HFFc6 (cell line): ENCODE measurements at regions not wholly inside any gene's neighbourhood (a gene's known extent, or its start where the extent isn't known, plus 50 kb on each side); places are given as distances from the start of the nearest gene placed in this dataset.
A peak's percentile ranks its signal among the peaks of the same experiment; 100 is the strongest.

Source experiments
- DNase-seq: peaks from one replicate; pipeline ENCODE4 v3.0.0-alpha.2; 2018
- H3K27ac Mint-ChIP-seq: 2 replicates; pipeline ENCODE4 v1.8.0; 2020; ENCODE audit warnings: mild to moderate bottlenecking, mixed read lengths
- H3K27me3 Mint-ChIP-seq: 2 replicates; pipeline ENCODE4 v1.8.0; 2021; ENCODE audit warnings: mild to moderate bottlenecking, moderate library complexity, mixed read lengths; ENCODE audit not compliant: insufficient read depth
- H3K36me3 Mint-ChIP-seq: 2 replicates; pipeline ENCODE4 v1.8.0; 2021; ENCODE audit warnings: low read depth, mixed read lengths
- H3K4me1 Mint-ChIP-seq: 2 replicates; pipeline ENCODE4 v1.8.0; 2020; ENCODE audit warnings: low read depth, mixed read lengths
- H3K4me3 Mint-ChIP-seq: 2 replicates; pipeline ENCODE4 v1.8.0; 2020; ENCODE audit warnings: mild to moderate bottlenecking, moderate library complexity, mixed read lengths
- H3K9me3 Mint-ChIP-seq: 2 replicates; pipeline ENCODE4 v1.8.0; 2020; ENCODE audit warnings: mild to moderate bottlenecking, mixed read lengths
- TF ChIP-seq, protein P1 (sequence below): fragments of 200-600 bp; sonication (generic); IDR thresholded peaks from 2 replicates; pipeline ENCODE4 v1.5.0; 2021; ENCODE audit warnings: antibody characterized with exemption, mild to moderate bottlenecking

DNA sequence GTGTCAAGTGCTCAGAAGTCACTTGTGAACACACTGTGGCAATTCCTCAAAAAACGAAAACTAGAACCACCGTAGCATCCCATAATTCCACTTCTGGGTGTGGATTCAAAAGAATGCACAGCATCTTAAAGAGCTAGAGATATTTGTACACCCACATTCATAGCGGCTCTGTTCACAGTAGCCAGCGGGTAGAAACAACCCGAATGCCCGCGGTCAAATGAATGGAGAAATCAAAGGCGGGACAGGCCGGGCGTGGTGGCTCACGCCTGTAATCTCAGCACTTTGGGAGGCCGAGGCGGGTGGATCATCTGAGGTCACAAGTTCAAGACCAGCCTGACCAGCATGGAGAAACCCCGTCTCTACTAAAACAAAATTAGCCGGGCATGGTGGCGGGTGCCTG, 337.5 kb downstream of the SEC14L1 start:
- no peaks in the 10 kb centered on the region for H3K9me3 Mint-ChIP-seq
- H3K36me3 Mint-ChIP-seq = peaks cover 7% of the 10 kb centered on the region
- peak overlapping the region; percentile 87; the same call in 1 of the 2 replicates for H3K4me3 Mint-ChIP-seq
- TF ChIP-seq, protein P1, sequence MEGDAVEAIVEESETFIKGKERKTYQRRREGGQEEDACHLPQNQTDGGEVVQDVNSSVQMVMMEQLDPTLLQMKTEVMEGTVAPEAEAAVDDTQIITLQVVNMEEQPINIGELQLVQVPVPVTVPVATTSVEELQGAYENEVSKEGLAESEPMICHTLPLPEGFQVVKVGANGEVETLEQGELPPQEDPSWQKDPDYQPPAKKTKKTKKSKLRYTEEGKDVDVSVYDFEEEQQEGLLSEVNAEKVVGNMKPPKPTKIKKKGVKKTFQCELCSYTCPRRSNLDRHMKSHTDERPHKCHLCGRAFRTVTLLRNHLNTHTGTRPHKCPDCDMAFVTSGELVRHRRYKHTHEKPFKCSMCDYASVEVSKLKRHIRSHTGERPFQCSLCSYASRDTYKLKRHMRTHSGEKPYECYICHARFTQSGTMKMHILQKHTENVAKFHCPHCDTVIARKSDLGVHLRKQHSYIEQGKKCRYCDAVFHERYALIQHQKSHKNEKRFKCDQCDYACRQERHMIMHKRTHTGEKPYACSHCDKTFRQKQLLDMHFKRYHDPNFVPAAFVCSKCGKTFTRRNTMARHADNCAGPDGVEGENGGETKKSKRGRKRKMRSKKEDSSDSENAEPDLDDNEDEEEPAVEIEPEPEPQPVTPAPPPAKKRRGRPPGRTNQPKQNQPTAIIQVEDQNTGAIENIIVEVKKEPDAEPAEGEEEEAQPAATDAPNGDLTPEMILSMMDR = no peak
- peak overlapping the region; percentile 98 for H3K27ac Mint-ChIP-seq
- H3K27me3 Mint-ChIP-seq = peaks cover 16% of the 10 kb centered on the region
- DNase-seq = no peak
- peaks cover 68% of the 10 kb centered on the region for H3K4me1 Mint-ChIP-seq

DNA sequence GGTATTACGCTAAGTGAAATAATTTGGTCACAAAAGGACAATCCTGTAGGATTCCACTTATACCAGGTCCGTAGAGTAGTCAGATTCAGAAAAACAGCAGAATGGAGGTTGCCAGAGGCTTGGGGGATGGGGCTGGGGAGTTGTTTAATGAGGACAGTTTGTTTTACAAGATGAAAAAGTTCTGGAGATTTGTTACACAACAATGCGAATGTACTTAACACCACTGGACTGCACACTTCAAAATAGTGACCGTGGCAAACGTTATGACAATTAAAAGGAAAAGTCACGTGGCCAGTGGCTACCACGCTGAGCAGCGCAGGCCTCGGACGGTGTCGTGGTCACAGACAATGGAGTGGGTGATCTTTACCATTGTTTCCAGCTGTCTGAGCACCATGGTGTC, 338.1 kb downstream of the SEC14L1 start:
- peaks cover 17% of the 10 kb centered on the region for H3K27me3 Mint-ChIP-seq
- H3K9me3 Mint-ChIP-seq = no peaks in the 10 kb centered on the region
- DNase-seq = no peak
- peaks cover 62% of the 10 kb centered on the region for H3K4me1 Mint-ChIP-seq
- peak overlapping the region; percentile 38; the same call in 1 of the 2 replicates for H3K4me3 Mint-ChIP-seq
- H3K27ac Mint-ChIP-seq = peak overlapping the region; percentile 98; the same call in 1 of the 2 replicates
- TF ChIP-seq, protein P1 = no peak
- peaks cover 7% of the 10 kb centered on the region for H3K36me3 Mint-ChIP-seq

- H3K27ac Mint-ChIP-seq = peak overlapping the region; percentile 98; the same call in 1 of the 2 replicates
- DNase-seq = no peak
- TF ChIP-seq, protein P1 = no peak
- H3K4me3 Mint-ChIP-seq = peak overlapping the region; percentile 30; the same call in 1 of the 2 replicates
- no peaks in the 10 kb centered on the region for H3K9me3 Mint-ChIP-seq
- peaks cover 17% of the 10 kb centered on the region for H3K27me3 Mint-ChIP-seq
- peaks cover 7% of the 10 kb centered on the region for H3K36me3 Mint-ChIP-seq
- peaks cover 55% of the 10 kb centered on the region for H3K4me1 Mint-ChIP-seq
Observed at GRCh38 chr17:77479372-77480198, 338.8 kb downstream of the SEC14L1 start.

- Mint-ChIP-seq H3K9me3 (no peaks in the 10 kb centered on the region), H3K4me3 (no peak overlapping the region), H3K27ac (no peak overlapping the region), H3K27me3 (peaks cover 17% of the 10 kb centered on the region), H3K36me3 (peaks cover 4% of the 10 kb centered on the region), H3K4me1 (peaks cover 49% of the 10 kb centered on the region)
- DNase-seq = no peak
- TF ChIP-seq, protein P1 = no peak
Observed at GRCh38 chr17:77480199-77480508, 339.4 kb downstream of the SEC14L1 start.

DNA sequence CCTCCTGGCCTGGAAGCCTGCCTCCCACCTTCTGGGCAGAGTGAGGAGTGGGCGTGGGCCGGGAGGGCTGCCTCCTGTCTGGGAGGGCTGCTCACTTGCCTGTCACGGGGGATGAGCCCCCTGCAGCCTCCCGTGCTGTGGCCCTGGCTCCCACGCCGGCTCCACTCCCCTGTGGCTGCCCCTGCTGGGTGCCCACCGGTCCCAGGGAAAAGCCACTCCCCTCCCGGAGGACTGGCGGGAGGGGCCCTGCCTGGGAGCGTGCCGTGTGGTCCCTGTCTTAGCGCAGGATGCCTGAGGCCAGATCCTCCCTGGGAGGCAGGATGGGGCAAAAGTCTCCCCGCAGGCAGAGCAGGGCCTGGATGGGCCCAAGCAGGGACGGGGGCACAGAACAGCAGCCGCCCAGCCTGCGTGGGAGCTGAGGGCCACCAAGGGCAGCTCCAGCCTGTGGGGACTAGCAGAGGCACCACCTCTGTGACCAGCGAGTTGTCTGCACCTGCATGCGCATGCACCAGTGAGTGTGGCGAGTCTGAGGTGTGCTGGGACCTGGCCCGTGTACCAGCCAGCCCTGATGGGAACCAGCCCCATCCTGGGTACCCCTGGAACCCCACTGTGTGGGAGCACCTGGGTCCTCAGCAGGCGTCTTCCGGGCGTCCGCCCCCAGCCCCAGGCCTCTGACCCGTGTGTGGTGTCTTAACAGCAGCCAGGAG, 339.9 kb downstream of the SEC14L1 start:
- peaks cover 15% of the 10 kb centered on the region for H3K27me3 Mint-ChIP-seq
- no peak for DNase-seq
- peaks cover 4% of the 10 kb centered on the region for H3K36me3 Mint-ChIP-seq
- no peak overlapping the region for H3K27ac Mint-ChIP-seq
- TF ChIP-seq, protein P1 = no peak
- no peaks in the 10 kb centered on the region for H3K9me3 Mint-ChIP-seq
- peaks cover 44% of the 10 kb centered on the region for H3K4me1 Mint-ChIP-seq
- no peak overlapping the region for H3K4me3 Mint-ChIP-seq
